Fibroblast of mammary gland (primary cell): ENCODE measurements at regions not wholly inside any gene's neighbourhood (a gene's known extent, or its start where the extent isn't known, plus 50 kb on each side); places are given as distances from the start of the nearest gene placed in this dataset.

Source experiments
- DNase-seq: peaks from one replicate; pipeline ENCODE4 v3.0.0-alpha.2; 2010; ENCODE audit warnings: low read depth
- H3K4me3 ChIP-seq: 2 replicates; pipeline ENCODE4 v1.5.1; 2011; ENCODE audit warnings: low read depth, mild to moderate bottlenecking, low read length, moderate library complexity; ENCODE audit not compliant: control insufficient read depth
- CTCF ChIP-seq: conservative IDR thresholded peaks from 2 replicates; pipeline ENCODE4 v1.5.1; 2011; ENCODE audit warnings: low read depth, low read length, inconsistent platforms; ENCODE audit not compliant: control insufficient read depth, insufficient read depth

- TF ChIP-seq CTCF: no peak
- DNase-seq: no peak
- no peak overlapping the region for H3K4me3 ChIP-seq
Measured at GRCh38 chr7:132687981-132688383, 111.7 kb upstream of the PLXNA4 start.

GRCh38 chr7:132687016-132687415, 110.7 kb upstream of the PLXNA4 start:
- no peak overlapping the region for H3K4me3 ChIP-seq
- TF ChIP-seq CTCF: no peak
- no peak for DNase-seq

GRCh38 chr7:132685277-132685676, 109.0 kb upstream of the PLXNA4 start:
- TF ChIP-seq CTCF: no peak
- no peak overlapping the region for H3K4me3 ChIP-seq
- no peak for DNase-seq

GRCh38 chr7:132683896-132684690, 107.8 kb upstream of the PLXNA4 start:
- DNase-seq: no peak
- no peak for TF ChIP-seq CTCF
- no peak overlapping the region for H3K4me3 ChIP-seq

GRCh38 chr7:132681951-132682350, 105.7 kb upstream of the PLXNA4 start:
- TF ChIP-seq CTCF: no peak
- no peak overlapping the region for H3K4me3 ChIP-seq
- DNase-seq: no peak

GRCh38 chr7:132680590-132680989, 104.3 kb upstream of the PLXNA4 start:
- no peak for TF ChIP-seq CTCF
- DNase-seq: no peak
- no peak overlapping the region for H3K4me3 ChIP-seq
